C4-2B (cell line): ENCODE measurements at regions not wholly inside any gene's neighbourhood (a gene's known extent, or its start where the extent isn't known, plus 50 kb on each side); places are given as distances from the start of the nearest gene placed in this dataset.

ENCODE experiments used
- ZFX ChIP-seq: fragments of 450-650 bp; IDR thresholded peaks from 2 replicates; pipeline ENCODE4 v1.6.1; 2017
- TF ChIP-seq, protein P1 (sequence below): fragments of 450-650 bp; conservative IDR thresholded peaks from 2 replicates; pipeline ENCODE4 v1.5.1; 2017; ENCODE audit warnings: mild to moderate bottlenecking

DNA sequence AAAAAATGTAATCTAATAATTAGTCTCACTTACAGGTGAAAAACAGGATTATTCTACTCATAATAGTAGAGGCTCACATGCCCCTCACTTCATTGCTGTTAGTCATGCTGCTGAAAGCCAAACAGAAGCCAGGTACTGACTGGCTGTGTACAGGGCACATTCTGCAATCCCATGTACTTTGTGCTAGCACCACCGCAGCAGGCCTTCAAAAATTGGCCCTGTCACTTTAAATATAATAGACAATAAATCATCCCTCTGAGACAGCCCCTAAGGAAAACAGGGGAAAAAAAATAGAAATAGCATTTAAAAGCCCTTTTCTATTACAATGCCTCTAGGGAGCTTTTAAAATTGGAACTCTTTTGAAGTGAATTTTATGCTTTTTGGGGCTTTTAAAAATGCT lies 723.8 kb downstream of the TUSC7 start:
- TF ChIP-seq, protein P1, sequence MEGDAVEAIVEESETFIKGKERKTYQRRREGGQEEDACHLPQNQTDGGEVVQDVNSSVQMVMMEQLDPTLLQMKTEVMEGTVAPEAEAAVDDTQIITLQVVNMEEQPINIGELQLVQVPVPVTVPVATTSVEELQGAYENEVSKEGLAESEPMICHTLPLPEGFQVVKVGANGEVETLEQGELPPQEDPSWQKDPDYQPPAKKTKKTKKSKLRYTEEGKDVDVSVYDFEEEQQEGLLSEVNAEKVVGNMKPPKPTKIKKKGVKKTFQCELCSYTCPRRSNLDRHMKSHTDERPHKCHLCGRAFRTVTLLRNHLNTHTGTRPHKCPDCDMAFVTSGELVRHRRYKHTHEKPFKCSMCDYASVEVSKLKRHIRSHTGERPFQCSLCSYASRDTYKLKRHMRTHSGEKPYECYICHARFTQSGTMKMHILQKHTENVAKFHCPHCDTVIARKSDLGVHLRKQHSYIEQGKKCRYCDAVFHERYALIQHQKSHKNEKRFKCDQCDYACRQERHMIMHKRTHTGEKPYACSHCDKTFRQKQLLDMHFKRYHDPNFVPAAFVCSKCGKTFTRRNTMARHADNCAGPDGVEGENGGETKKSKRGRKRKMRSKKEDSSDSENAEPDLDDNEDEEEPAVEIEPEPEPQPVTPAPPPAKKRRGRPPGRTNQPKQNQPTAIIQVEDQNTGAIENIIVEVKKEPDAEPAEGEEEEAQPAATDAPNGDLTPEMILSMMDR = no peak
- TF ChIP-seq ZFX = no peak
